ENCODE measurements at regions not wholly inside any gene's neighbourhood (a gene's known extent, or its start where the extent isn't known, plus 50 kb on each side); places are given as distances from the start of the nearest gene placed in this dataset.

DNA sequence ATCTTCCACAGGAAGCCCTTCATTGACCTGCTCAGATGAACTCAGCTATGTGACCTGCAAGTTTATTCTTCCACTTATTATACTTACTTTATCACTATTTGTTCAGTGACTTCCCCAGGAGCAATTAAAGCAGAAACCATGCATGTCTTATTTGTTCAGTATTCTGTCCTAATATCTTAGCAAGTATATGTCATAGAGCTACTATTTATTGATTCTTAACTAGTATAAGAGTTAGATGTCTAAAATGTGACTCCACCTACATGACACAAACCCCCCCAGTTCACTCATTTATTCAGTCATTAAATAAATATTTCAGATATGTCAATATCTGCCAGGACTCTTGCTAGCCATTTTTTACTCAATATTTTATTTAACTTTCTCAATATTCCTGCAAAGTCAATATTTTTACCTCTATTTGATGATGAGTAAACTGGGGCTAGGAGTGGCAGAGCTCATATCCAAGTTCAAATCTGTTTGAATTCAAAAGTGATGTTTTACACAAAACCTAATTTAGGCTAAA lies 469.0 kb upstream of the USP24 start:
- Mint-ChIP-seq H3K4me1 (peaks cover 5 to 9% of the 10 kb centered on the region in 2 experiments; a peak in 3 of 4 replicates), H3K36me3 (ENCODE audit: insufficient read depth in 1 of 3, low read depth in 3 of 3) (no peaks in the 10 kb centered on the region), H3K27ac (no peak overlapping the region), H3K4me3 (no peak overlapping the region), H3K27me3 (ENCODE audit: low read depth) (peaks cover 2% of the 10 kb centered on the region; the same call in 1 of the 2 replicates), H3K9me3 (peaks cover 0 to 3% of the 10 kb centered on the region in 2 experiments; a peak in 2 of 5 replicates)
- Histone ChIP-seq H3K23ac (ENCODE audit: insufficient read length, low read depth, low read length) (no peak overlapping the region), H4K5ac (ENCODE audit: insufficient read length, low read depth, low read length) (no peak overlapping the region), H3K23me2 (ENCODE audit: insufficient read length, low read depth, low read length, poor library complexity, severe bottlenecking) (no peaks in the 10 kb centered on the region), H2AK5ac (ENCODE audit: insufficient read length, low read length) (no peak overlapping the region), H4K8ac (replicated peaks; ENCODE audit: insufficient read length, low read depth, low read length) (no peak overlapping the region), H2BK12ac (ENCODE audit: insufficient read length, low read depth, low read length) (no peak overlapping the region), H3K4me2 (ENCODE audit: insufficient read depth, insufficient read length, low read length) (no peak overlapping the region), H3K27me3 (ENCODE audit: insufficient read depth, low read length) (no peaks in the 10 kb centered on the region), H3K9me3 (ENCODE audit: control insufficient read depth, low read depth, low read length) (no peaks in the 10 kb centered on the region), H3T11ph (ENCODE audit: low read length) (no peak overlapping the region), H2BK15ac (ENCODE audit: low read depth, low read length) (no peak overlapping the region), H3K4me1 (ENCODE audit: insufficient read depth, low read length) (no peaks in the 10 kb centered on the region), H3K27ac (ENCODE audit: insufficient read length, low read depth, low read length) (no peak overlapping the region), H3K79me1 (ENCODE audit: insufficient read depth, low read depth, low read length, poor library complexity, severe bottlenecking) (no peaks in the 10 kb centered on the region), H3K14ac (ENCODE audit: insufficient read depth, low read length) (no peak overlapping the region), H2BK120ac (ENCODE audit: low read depth, low read length, poor library complexity, severe bottlenecking) (no peak overlapping the region), H3K56ac (ENCODE audit: insufficient read length, low read depth, low read length) (no peak overlapping the region), H2AFZ (ENCODE audit: low read length) (no peak overlapping the region), H3K9ac (ENCODE audit: extremely low read depth, insufficient read length, low read length) (no peak overlapping the region), H2BK20ac (ENCODE audit: low read depth, low read length, poor library complexity, severe bottlenecking) (no peak overlapping the region), H4K20me1 (ENCODE audit: control insufficient read depth, insufficient read depth, insufficient read length) (no peaks in the 10 kb centered on the region), H2BK5ac (ENCODE audit: insufficient read length, low read length) (no peak overlapping the region), H3K4ac (ENCODE audit: low read depth, low read length) (no peak overlapping the region), H3K18ac (ENCODE audit: insufficient read length, low read depth, low read length) (no peak overlapping the region), H4K91ac (ENCODE audit: insufficient read length, low read depth, low read length) (no peak overlapping the region), H3K79me2 (ENCODE audit: insufficient read depth, low read length) (no peaks in the 10 kb centered on the region)
- no peak for DNase-seq
- TF ChIP-seq, protein P1, sequence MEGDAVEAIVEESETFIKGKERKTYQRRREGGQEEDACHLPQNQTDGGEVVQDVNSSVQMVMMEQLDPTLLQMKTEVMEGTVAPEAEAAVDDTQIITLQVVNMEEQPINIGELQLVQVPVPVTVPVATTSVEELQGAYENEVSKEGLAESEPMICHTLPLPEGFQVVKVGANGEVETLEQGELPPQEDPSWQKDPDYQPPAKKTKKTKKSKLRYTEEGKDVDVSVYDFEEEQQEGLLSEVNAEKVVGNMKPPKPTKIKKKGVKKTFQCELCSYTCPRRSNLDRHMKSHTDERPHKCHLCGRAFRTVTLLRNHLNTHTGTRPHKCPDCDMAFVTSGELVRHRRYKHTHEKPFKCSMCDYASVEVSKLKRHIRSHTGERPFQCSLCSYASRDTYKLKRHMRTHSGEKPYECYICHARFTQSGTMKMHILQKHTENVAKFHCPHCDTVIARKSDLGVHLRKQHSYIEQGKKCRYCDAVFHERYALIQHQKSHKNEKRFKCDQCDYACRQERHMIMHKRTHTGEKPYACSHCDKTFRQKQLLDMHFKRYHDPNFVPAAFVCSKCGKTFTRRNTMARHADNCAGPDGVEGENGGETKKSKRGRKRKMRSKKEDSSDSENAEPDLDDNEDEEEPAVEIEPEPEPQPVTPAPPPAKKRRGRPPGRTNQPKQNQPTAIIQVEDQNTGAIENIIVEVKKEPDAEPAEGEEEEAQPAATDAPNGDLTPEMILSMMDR (conservative IDR thresholded peaks at IDR 0.05): no peak

Measured in H9 (cell line).